Fibroblast of skin of right biceps (primary cell): ENCODE measurements at regions not wholly inside any gene's neighbourhood (a gene's known extent, or its start where the extent isn't known, plus 50 kb on each side); places are given as distances from the start of the nearest gene placed in this dataset.
"Not testable (repeated sequence)": the region's sequence is repeated elsewhere in the genome, so short reads cannot be mapped to it uniquely, and the experiment has no call there.

ENCODE experiments used
- DNase-seq: peaks from one replicate; pipeline ENCODE4 v3.0.0-alpha.2; 2013

DNA sequence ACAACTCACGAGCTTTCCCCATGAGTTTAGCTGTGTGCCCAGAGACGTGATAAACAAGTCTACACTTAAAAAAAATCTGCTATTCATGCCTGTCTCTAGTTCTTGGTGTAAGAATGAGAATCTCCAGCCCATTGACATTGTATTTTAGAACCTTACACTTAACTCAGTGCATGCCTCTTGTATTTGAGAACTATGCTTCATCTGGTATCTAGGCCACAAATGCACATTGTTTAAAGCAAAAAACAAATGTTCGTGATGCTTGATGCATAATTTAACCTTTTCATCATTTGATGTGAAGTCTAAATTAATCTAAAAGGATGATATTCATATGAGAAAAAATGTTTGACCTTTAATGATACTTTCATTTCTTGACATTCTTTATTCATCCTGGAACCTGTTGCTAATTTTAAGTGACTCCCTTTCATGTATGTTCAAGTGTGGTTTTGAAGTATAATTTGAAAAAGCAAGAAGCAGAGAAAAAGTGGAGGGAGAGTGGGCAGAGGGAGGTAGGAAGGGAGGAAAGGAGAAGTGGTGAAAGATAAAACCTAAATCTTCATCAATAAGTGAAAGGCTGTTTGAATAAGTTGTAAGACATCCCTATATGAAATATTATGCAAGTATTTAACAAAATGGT lies 116.9 kb downstream of the PFDN4 start:
- no peak for DNase-seq

DNA sequence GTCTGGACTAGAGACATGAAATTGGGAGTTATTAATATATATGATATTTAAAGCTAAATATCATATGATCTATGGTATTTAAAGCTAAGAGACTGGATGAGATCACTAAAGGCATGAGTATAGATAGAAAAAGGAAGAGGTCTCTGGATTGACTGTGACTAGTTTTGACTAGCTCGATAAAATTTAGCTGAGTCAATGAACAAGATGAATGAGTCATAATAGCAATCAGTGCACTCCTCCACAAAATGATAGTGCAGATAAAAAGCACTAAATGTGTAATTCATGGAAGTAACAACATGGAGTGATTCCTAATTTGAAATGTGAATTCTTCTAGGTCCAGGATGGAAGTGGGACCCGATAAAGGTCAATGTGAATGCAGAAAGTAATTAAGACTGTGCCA lies 127.4 kb downstream of the PFDN4 start:
- peak; percentile 56 for DNase-seq

DNA sequence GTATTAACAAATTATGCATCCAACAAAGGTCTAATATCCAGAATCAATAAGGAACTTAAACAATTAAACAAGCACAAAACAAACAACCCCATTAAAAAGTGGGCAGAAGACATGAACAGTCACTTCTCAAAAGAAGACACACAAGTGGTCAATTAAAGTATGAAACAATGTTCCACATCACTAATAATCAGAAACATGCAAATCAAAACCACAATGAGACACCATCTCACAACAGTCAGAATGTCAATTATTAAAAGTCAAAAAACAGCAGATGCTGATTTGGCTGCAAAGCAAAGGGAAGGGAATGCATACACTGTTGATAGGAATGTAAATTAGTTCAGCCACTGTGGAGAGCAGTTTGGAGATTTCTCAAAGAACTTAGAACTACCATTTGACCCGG lies 129.3 kb downstream of the PFDN4 start:
- no peak for DNase-seq

DNA sequence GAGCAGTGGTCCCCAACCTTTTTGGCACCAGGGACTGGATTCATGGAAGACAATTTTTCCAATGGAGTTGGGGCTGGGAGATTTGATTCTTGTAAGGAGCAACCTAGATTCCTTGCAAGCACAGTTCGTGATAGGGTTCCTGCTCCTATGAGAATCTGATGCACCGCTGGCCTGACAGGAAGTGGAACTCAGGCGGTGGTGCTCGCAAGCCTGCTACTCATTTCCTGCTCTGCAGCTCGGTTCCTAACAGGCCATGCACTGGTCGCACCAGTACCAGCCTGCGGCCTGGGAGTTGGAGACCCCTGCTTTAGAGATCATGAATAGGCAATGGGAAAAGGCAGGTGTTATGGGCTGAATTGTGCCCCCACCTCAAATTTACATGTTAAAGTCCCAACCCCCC lies 131.2 kb downstream of the PFDN4 start:
- no peak for DNase-seq

DNA sequence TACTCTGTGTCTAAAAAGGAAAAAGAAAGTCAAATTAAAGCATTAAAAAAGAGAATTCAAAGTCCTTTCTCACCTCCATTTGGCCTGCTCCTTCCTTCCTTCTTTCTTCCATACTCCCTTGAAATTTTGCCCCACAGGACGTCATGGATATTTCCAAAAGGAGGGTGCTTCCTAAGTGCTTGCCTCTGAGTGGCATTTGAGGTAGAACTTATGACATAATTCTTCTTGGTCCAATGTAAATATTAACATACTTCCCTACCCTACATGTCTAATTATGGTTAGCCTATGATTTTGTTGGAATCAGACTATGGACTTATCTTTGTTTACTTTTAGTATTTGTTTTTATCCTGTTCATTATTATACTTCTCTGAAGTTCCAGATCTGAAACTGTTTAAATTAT lies 132.3 kb downstream of the PFDN4 start:
- no peak for DNase-seq

DNA sequence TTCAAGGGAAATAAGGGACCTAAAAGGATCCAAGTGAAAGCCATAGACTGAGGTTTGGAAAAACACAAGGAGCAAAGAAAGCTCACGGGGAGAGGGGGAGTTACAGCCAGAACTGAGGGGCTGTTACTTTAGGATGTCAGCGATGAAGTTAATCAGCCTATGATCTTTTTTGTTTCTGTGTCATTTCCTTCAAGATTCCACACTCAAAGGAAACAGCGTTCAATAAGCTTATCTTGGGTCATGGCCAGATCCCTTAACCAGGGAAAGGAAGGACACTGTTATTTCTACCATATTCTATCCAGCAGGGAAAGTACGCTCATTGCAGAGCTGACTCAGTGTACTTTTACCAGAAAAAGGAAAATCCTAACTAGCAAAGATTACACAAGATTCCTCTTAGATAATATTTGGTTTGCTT lies 132.8 kb downstream of the PFDN4 start:
- DNase-seq: peak; percentile 95

DNA sequence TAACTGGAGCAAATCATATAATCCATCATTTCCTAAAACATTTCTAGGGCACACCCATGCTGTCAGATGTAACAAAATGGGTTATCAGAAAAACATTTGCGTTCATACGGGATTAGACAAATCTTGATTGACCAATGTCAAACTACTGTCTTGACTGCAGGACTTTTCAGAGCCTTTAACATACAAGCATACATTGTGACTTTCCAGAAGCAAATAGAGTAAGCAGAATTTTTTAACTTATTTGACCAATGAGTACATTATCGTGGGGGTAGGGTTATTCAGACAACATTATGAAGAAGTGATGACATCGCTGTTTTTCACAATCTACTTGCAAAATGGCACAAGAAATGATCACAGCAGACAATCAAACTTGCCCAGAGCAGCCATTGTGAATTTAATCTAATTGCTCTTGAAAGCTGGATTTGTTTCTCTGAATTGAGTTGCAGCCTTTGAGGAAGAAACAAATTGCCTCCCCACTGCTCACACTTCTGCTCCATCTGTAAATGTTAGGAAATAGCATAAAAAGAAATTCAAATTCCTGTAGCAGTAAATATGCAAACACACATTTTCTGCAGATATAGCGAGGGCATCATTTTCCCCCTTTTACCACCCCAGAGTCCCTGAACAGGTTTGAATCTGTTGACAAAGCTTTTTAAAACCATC lies 133.0 kb upstream of the DOK5 start:
- DNase-seq: no peak

DNA sequence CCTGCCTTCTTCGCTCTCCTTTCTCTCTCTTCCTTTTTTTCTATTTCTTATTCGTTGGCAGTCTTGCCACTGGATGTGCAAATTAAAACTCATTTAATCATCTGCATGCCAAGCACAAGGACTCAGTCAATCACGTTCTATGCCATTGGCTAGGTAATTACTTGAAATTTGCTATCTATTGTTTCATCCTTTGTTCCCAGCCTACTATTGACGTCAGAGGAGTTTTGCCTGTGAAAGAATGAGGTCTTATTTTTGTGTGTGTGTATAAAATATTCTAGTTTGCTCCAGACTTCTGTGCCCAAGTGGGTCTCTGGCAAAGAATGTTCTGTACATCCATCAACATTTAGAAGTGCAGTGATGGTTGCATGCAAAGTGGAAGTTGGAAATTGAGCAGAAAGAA lies 132.3 kb upstream of the DOK5 start:
- no peak for DNase-seq

DNA sequence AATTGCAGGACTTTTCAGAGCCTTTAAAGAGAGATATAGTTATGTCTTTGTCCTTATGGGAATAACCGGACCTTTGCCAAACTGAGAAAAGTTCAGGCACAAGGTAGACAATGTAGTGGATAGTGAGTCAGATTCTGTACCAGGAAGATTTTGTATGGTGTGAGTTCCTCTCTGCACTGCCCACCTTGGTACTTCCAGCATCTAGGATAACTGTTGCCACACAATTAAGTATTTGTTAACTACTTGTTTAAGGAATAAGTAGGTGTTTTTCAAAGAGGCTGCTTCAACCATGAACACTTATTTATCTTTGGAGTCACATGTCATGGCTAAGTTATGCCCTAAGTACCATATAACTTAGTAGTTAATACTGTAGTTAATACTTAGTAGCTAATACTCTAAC lies 131.8 kb upstream of the DOK5 start:
- no peak for DNase-seq

DNA sequence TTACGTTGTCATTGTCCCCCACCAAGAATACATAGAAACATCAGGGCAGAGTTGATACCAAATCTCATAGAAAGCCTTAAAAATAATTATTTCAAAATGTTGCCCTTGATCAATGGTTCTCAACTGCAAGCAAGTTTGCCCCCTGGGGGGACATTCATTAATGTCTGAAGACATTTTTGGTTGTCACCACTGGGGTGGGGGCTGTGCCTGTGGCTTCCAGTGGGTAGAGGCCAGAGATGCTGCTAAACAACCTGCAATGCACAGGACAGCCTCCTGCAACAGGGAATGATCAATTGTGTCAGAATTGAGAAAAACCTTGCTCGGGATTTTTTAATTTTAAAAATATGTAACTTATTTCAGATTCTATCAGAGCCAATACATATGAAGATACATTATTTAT lies 130.6 kb upstream of the DOK5 start:
- DNase-seq: peak; percentile 54

DNA sequence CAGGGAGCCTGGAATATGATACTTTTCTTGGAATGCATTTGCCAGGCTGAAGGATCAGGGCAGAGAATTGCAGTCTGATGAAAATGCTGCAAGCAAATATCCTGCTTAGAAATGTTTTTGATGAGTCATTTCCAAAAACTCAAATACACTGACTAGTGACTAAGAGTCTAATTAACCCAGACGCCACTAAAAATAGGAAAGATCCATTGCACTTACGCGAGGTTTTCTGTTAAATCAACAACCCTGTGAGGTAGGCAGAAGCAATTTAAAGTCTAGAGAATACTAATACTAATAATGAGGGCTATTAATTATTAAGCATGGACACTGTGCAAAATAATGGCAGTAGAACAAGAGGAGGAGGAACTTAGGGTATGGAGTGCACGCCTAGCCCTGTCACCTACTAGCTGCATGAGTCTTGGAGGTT lies 130.1 kb upstream of the DOK5 start:
- peak; percentile 94 for DNase-seq

DNA sequence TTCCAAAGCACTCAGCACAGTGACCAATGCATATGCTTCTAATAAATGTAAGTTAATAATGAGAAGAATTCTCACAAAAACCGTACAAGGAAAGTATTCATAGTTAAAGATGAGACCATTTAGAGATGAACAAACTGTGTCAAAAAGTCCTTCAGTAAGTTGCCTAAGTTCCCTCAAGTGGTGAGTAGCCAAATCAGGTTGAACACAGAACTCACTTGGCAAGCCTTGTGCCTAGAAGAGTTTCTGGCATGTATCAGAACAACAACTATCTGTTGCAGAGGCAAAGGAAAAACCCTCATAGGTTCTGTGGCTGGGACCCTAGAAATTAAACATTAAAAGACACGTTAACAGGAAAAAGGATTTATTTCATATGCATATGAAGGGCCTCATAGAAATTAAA lies 129.6 kb upstream of the DOK5 start:
- peak; percentile 50 for DNase-seq

DNA sequence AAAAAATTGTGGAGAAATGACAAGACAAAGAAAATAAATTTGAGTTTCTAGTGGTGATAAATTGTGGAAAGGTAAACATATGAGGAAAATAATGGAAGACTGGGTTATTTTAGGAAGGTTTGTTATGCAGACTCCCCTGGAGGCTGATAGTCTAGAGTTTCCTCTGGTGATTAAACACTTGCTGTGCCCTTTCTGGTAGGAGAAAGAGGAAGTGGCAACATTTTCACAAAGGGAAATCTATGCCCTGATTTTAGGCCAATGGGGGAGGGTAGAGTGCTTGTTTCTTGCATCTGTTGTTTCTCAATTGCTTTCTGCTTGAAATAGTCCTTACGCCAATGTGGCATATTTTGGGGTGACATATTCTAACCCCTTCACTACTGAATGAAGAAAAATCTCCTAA lies 129.1 kb upstream of the DOK5 start:
- no peak for DNase-seq

DNA sequence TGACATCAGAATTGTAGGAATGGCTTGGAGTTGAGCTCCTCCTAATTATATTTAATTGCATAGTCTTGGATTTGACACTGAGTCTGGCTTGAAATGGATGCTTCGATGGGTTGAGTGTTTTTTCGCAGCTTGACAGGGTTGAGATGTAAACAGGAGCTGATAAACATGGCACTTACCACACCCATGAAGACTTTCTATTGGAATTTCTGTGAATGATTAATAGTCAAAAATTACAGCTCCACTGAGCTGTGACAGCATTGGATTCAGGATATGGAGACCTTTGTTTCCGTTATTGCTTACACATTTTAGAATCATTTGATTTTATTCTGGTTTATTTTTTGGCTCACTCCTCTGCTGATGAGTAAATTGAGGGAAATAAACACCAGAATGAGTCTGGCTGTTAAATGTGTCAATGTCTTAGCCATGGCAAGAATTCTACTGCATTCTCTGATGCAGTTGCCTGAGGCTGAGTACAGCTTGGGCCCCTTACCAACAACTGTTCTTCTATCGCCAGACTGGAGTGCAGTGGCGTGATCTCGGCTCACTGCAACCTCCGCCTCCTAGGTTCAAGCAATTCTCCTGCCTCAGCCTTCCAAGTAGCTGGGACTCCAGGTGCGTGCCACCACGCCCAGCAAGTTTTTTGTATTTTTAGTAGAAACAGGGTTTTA lies 128.1 kb upstream of the DOK5 start:
- DNase-seq: peak; percentile 33

DNA sequence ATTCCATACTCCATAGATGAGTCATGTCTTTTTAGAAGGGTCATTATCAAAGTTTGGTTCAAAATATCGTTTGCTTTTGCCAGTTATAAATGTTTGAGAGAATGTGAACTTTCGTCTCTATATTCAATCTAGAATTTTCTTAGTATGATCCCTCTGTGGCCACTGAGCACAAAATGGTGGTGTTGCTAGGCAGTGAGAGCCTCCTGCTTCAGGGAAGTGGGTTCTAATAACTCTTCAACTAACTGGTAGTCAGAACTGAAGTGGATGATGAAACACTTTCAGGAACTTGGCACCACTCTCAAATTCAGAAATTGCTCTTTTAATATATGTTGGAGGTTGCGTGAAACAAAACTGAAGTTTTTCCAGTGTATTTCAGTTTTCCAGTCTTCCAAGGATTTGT lies 125.0 kb upstream of the DOK5 start:
- peak; percentile 46 for DNase-seq

DNA sequence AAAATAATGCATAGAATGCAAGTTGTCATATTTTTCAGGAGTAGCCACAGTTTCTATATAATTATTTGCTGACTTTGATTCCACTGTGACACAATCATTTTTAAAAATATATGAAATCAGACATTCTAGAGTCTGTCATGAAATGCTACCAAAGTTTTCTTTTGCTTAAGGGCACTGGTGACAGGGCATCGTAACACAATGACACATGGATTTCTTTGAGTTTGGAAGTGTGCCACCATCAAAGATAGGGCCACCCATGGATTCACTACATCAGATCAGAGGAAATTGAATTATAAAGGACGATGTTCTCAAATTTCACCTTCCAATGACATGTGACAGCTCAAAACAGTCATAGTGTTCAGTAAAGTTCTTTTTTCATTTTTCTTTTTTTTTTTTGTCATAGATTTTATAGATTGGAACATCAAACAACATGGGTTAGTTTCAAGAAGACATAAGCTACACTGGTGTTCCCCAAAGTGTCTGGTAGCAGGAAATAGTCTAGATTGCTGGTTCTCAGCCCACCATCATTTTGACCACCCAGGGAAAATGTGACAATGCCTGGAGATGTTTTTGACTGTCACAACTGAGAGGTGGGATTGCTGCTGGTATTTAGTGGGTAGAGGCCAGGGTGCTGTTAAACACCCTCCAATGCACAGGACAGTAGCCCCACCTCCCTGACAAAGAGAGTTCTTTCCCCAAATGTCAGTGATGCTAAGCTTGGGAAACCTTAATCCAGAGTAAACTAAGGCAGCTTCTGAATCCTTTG lies 123.8 kb upstream of the DOK5 start:
- no peak for DNase-seq

DNA sequence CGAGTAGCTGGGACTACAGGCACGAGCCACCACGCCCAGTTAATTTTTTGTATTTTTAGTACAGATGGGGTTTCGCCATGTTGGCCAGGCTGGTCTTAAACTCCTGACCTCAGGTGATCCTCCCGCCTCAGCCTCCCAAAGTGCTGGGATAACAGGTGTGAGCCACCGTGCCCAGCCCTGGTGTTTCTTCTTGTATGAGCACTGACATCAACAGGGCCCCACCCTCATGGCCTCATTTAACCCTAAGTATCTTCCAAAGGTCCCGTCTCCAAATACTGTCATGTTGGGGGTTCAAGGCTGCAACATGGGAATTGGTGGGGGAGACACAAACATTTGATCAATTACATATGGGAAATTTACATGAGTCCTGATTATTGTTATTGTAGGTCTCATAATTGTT lies 122.9 kb upstream of the DOK5 start:
- not testable (repeated sequence) for DNase-seq

DNA sequence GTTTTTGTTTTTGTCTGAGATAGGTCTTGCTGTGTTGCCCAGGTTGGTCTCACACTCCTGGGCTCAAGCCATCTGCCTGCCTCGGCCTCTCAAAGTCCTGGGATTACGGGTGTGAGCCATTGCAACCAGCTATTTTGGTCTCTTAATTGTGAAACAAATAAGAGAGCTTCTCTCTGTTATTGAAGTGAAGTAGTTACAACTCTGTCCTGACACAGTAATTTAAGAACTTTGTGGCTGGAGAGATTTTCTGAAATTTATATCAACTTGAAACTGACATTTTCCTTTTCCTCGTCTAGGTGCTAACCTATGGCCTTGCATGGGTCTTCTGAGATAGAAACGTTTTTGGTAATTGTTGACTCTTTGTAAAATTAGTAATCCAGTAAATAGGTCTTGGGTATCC lies 122.1 kb upstream of the DOK5 start:
- DNase-seq: no peak

DNA sequence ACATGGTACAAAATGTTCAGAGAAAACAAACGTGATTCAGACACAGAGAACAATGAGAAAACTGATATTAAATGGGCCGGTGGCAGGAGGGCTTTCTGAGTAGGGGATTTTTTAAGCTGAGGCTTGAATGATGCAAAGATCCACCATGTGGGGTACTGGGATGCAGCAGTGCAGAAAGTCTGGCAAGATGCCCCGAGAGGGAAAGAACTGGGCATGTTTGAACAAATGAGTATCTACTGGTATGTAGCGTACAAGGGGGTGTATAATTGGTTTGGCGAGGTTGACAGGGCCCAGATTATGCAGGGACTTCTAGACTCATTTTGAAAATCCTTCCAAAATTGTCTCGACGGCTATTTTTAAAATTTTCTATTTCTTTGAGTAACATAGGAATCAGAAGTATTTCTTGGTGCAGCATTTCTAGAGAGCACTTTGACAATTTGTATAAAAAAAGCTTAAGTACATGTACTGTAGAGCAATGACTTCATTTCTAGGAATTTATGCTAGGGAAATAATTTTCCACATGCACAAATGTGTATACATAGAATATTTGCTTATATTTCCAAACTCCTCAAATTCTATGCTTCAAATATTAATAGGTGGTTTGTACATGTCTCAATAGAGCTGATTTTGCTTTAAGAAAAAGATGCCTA lies 119.6 kb upstream of the DOK5 start:
- DNase-seq: no peak

DNA sequence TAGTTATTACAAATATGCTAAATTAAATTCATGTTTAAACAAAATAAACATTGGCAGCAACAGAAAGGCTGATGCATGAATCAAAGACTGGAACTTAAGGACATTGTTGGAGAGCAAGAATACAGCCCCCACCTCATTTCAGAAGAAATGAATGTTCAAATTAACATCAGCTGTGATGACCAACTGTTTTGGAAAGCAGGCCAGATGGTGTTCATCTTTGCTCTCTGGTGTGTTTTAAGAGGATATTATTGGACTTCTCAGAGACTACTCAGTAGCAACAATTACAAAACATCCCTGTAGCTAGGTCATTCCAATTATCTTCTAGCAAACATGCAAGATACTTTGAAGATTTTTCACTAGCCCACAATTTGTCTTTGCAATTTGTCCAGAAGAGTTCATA lies 118.6 kb upstream of the DOK5 start:
- DNase-seq: no peak

DNA sequence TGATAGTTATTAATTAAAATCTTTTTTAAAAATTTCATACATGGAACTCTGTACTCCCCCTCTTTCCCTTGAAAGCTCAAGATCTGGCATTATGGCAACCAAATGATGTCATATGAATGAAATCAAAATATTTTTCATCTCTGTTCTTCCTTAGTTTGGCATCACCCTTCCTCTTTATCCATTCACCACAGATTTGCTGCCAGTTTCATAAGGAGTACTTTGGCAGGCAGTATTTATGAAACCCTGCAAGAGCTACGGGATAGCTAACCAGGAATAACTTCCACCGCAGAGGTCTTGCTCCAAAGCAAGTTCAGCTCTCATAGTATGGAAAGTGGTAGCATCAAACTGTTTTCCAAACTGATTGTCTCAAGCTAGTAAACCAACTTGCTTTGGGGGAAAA lies 113.9 kb upstream of the DOK5 start:
- DNase-seq: no peak

DNA sequence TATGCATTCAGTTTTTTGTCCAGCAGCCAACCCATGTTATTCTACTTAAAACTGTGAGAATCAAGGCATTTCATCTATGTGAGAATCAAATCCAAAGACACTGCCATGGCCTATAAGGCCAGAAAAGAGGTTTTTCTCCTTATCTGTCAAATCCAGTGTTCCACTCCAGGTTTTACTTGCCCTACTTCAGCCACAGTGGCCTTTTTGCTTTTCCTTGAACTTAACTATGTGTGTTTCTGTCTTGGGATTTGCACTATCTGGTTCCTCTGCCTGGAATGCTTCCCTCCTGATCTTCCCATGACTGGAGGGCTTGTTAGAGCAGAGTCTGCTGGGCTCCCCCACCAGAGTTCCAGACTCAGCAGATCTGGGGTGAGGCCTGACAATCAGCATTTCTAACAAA lies 113.1 kb upstream of the DOK5 start:
- no peak for DNase-seq

DNA sequence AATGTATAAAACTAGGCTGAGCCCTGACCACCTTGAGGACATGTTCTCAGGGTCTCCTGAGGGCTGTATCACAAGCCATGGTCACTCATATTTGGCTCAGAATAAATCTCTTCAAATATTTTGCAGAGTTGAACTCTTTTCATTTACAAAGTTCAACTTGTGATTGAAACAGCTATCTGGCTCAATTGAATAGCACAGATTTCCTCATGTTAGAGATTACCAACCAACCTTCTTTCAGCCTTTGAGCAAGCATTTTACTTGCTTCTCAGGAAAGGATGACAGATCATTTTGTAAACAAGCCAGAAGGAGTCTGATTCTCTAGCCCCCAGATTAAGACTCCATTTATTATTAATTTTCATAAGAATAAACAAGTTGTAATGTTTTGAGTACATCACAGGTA lies 111.0 kb upstream of the DOK5 start:
- no peak for DNase-seq
